IPS DF 6.9 (cell line): ENCODE measurements at regions not wholly inside any gene's neighbourhood (a gene's known extent, or its start where the extent isn't known, plus 50 kb on each side); places are given as distances from the start of the nearest gene placed in this dataset.
A peak's percentile ranks its signal among the peaks of the same experiment; 100 is the strongest.

ENCODE experiments used
- DNase-seq: peaks from one replicate; pipeline ENCODE4 v3.0.0-alpha.2; 2013; ENCODE audit warnings: low read depth, low spot score
- H3K27ac ChIP-seq: one replicate; pipeline ENCODE4 v1.5.1; 2013; ENCODE audit warnings: low read length, control low read depth
- H3K27me3 ChIP-seq: 2 replicates; pipeline ENCODE4 v1.6.1; 2013; ENCODE audit warnings: mild to moderate bottlenecking, low read length; ENCODE audit not compliant: control insufficient read depth, insufficient read depth
- H3K36me3 ChIP-seq: 2 replicates; pipeline ENCODE4 v1.6.1; 2013; ENCODE audit warnings: low read length; ENCODE audit not compliant: control insufficient read depth, insufficient read depth
- H3K4me1 ChIP-seq: 2 replicates; pipeline ENCODE4 v1.6.1; 2013; ENCODE audit warnings: low read length; ENCODE audit not compliant: control insufficient read depth, insufficient read depth
- H3K4me3 ChIP-seq: 2 replicates; pipeline ENCODE4 v1.5.1; 2013; ENCODE audit warnings: mild to moderate bottlenecking, low read length
- H3K9me3 ChIP-seq: 2 replicates; pipeline ENCODE4 v1.6.1; 2013; ENCODE audit warnings: low read length, inconsistent platforms; ENCODE audit not compliant: control insufficient read depth, insufficient read depth
- WGBS: extraction: QIAGEN DNeasy Blood & Tissue Kit; methylation state at CpG from one replicate; pipeline ENCODE4 v1.1.7; 2013; ENCODE audit warnings: mixed read lengths, missing lambda C conversion rate; ENCODE audit not compliant: insufficient read length, insufficient coverage; 5-methylcytosine and 5-hydroxymethylcytosine counted together

- no peak for DNase-seq
- no peaks in the 10 kb centered on the region for H3K27me3 ChIP-seq
- H3K27ac ChIP-seq, result no peak overlapping the region
- no peak overlapping the region for H3K4me3 ChIP-seq
- H3K4me1 ChIP-seq, result no peaks in the 10 kb centered on the region
- H3K36me3 ChIP-seq, result no peaks in the 10 kb centered on the region
- no peaks in the 10 kb centered on the region for H3K9me3 ChIP-seq
- WGBS, result no CpG with 5 or more reads among the region's 3 CpGs
Observed at GRCh38 chr2:76082509-76082908, 371.8 kb upstream of the GCFC2 start.

- no peaks in the 10 kb centered on the region for H3K27me3 ChIP-seq
- DNase-seq, result no peak
- no peak overlapping the region for H3K27ac ChIP-seq
- H3K4me3 ChIP-seq, result no peak overlapping the region
- no peaks in the 10 kb centered on the region for H3K9me3 ChIP-seq
- no peaks in the 10 kb centered on the region for H3K4me1 ChIP-seq
- no peaks in the 10 kb centered on the region for H3K36me3 ChIP-seq
- WGBS, result no CpG with 5 or more reads among the region's 2 CpGs
Observed at GRCh38 chr2:76080154-76080553, 369.4 kb upstream of the GCFC2 start.

GRCh38 chr2:76075126-76075525, 364.4 kb upstream of the GCFC2 start:
- no peaks in the 10 kb centered on the region for H3K9me3 ChIP-seq
- H3K4me1 ChIP-seq, result no peaks in the 10 kb centered on the region
- H3K36me3 ChIP-seq, result no peaks in the 10 kb centered on the region
- H3K27me3 ChIP-seq, result no peaks in the 10 kb centered on the region
- no CpG with 5 or more reads among the region's 1 CpG for WGBS
- H3K4me3 ChIP-seq, result no peak overlapping the region
- no peak overlapping the region for H3K27ac ChIP-seq
- no peak for DNase-seq

GRCh38 chr2:76073992-76074604, 363.4 kb upstream of the GCFC2 start:
- Histone ChIP-seq H3K4me3 (no peak overlapping the region), H3K27ac (no peak overlapping the region), H3K9me3 (no peaks in the 10 kb centered on the region), H3K27me3 (no peaks in the 10 kb centered on the region), H3K36me3 (no peaks in the 10 kb centered on the region), H3K4me1 (no peaks in the 10 kb centered on the region)
- no peak for DNase-seq
- no CpG with 5 or more reads among the region's 3 CpGs for WGBS

- H3K27me3 ChIP-seq, result no peaks in the 10 kb centered on the region
- no peaks in the 10 kb centered on the region for H3K4me1 ChIP-seq
- H3K36me3 ChIP-seq, result no peaks in the 10 kb centered on the region
- no peak overlapping the region for H3K27ac ChIP-seq
- H3K9me3 ChIP-seq, result no peaks in the 10 kb centered on the region
- no peak overlapping the region for H3K4me3 ChIP-seq
- DNase-seq, result peak; percentile 2
- WGBS, result no CpG with 5 or more reads among the region's 1 CpG
Observed at GRCh38 chr2:76050196-76050595, 339.5 kb upstream of the GCFC2 start.

GRCh38 chr2:76044701-76045100, 334.0 kb upstream of the GCFC2 start:
- no peak for DNase-seq
- H3K27ac ChIP-seq, result no peak overlapping the region
- H3K4me3 ChIP-seq, result no peak overlapping the region
- no peaks in the 10 kb centered on the region for H3K27me3 ChIP-seq
- WGBS, result no CpG with 5 or more reads among the region's 2 CpGs
- no peaks in the 10 kb centered on the region for H3K36me3 ChIP-seq
- H3K9me3 ChIP-seq, result no peaks in the 10 kb centered on the region
- no peaks in the 10 kb centered on the region for H3K4me1 ChIP-seq

GRCh38 chr2:76039505-76039904, 328.8 kb upstream of the GCFC2 start:
- Histone ChIP-seq H3K27ac (no peak overlapping the region), H3K36me3 (no peaks in the 10 kb centered on the region)
- no peak for DNase-seq

GRCh38 chr2:76027761-76028160, 317.0 kb upstream of the GCFC2 start:
- Histone ChIP-seq H3K36me3 (no peaks in the 10 kb centered on the region), H3K4me1 (no peaks in the 10 kb centered on the region), H3K4me3 (no peak overlapping the region), H3K9me3 (no peaks in the 10 kb centered on the region), H3K27me3 (no peaks in the 10 kb centered on the region), H3K27ac (no peak overlapping the region)
- no CpG with 5 or more reads among the region's 1 CpG for WGBS
- DNase-seq, result no peak

More at GRCh38 chr2:76039505-76039904, 328.8 kb upstream of the GCFC2 start:
- H3K9me3 ChIP-seq, result no peaks in the 10 kb centered on the region
- no peaks in the 10 kb centered on the region for H3K27me3 ChIP-seq
- H3K4me3 ChIP-seq, result no peak overlapping the region
- no peaks in the 10 kb centered on the region for H3K4me1 ChIP-seq

- Histone ChIP-seq H3K36me3 (no peaks in the 10 kb centered on the region), H3K4me1 (no peaks in the 10 kb centered on the region), H3K27ac (no peak overlapping the region), H3K4me3 (no peak overlapping the region), H3K27me3 (no peaks in the 10 kb centered on the region), H3K9me3 (no peaks in the 10 kb centered on the region)
- WGBS, result no CpG with 5 or more reads among the region's 2 CpGs
- DNase-seq, result no peak
Observed at GRCh38 chr2:76019128-76019527, 308.4 kb upstream of the GCFC2 start.

GRCh38 chr2:76009484-76009883, 298.8 kb upstream of the GCFC2 start:
- no CpG with 5 or more reads among the region's 2 CpGs for WGBS
- Histone ChIP-seq H3K4me3 (no peak overlapping the region), H3K4me1 (no peaks in the 10 kb centered on the region), H3K27ac (no peak overlapping the region), H3K9me3 (no peaks in the 10 kb centered on the region), H3K36me3 (no peaks in the 10 kb centered on the region), H3K27me3 (no peaks in the 10 kb centered on the region)
- no peak for DNase-seq

GRCh38 chr2:76008001-76008702, 297.4 kb upstream of the GCFC2 start:
- Histone ChIP-seq H3K9me3 (no peaks in the 10 kb centered on the region), H3K36me3 (no peaks in the 10 kb centered on the region), H3K27me3 (no peaks in the 10 kb centered on the region), H3K4me3 (no peak overlapping the region), H3K4me1 (no peaks in the 10 kb centered on the region), H3K27ac (no peak overlapping the region)
- WGBS, result no CpG with 5 or more reads among the region's 7 CpGs
- DNase-seq, result no peak
